Keratinocyte (primary cell): ENCODE measurements at regions not wholly inside any gene's neighbourhood (a gene's known extent, or its start where the extent isn't known, plus 50 kb on each side); places are given as distances from the start of the nearest gene placed in this dataset.
A peak's percentile ranks its signal among the peaks of the same experiment; 100 is the strongest.

Source experiments
- DNase-seq: peaks from one replicate; pipeline ENCODE4 v3.0.0-alpha.2; 2011; ENCODE audit warnings: low read depth, missing footprints, low spot score
- FAIRE-seq: peaks from 2 replicates; lab custom pipeline; 2011; peaks lifted over from hg19 to GRCh38; lab: Jason Lieb, UNC
- H2AFZ ChIP-seq: 2 replicates; pipeline ENCODE4 v1.6.0; 2012; ENCODE audit warnings: low read length, control low read depth, inconsistent platforms; ENCODE audit not compliant: control insufficient read depth
- H3K27ac ChIP-seq: 2 replicates; pipeline ENCODE4 v1.5.1; 2011; ENCODE audit warnings: low read length; ENCODE audit not compliant: control insufficient read depth, insufficient read depth
- H3K27me3 ChIP-seq: 3 replicates; pipeline ENCODE4 v1.6.0; 2011; ENCODE audit warnings: low read length; ENCODE audit not compliant: control insufficient read depth, insufficient read depth; ENCODE audit errors: extremely low read depth
- H3K36me3 ChIP-seq, 2 experiments: 2 replicates in 1 of 2; 3 replicates in 1 of 2; pipeline ENCODE4 v1.5.1; 2011; ENCODE audit warnings: low read length in 2 of 2, mild to moderate bottlenecking in 1 of 2; ENCODE audit not compliant: control insufficient read depth in 2 of 2, insufficient read depth in 2 of 2; ENCODE audit errors: extremely low read depth in 1 of 2
- H3K4me1 ChIP-seq: 3 replicates; pipeline ENCODE4 v1.5.1; 2011; ENCODE audit warnings: low read length; ENCODE audit not compliant: control insufficient read depth, insufficient read depth; ENCODE audit errors: extremely low read depth
- H3K4me2 ChIP-seq: 3 replicates; pipeline ENCODE4 v1.6.0; 2011; ENCODE audit warnings: low read depth, low read length; ENCODE audit not compliant: control insufficient read depth, insufficient read depth; ENCODE audit errors: extremely low read depth
- H3K4me3 ChIP-seq, 3 experiments: fragments of 200-600 bp in 1 of 3; sonication (generic) in 1 of 3; 2 replicates in 2 of 3; 3 replicates in 1 of 3; pipeline ENCODE4 v1.5.1; 2011 to 2016; ENCODE audit warnings: low read length in 3 of 3, mild to moderate bottlenecking in 3 of 3, control low read depth in 2 of 3, inconsistent platforms in 1 of 3, low read depth in 1 of 3, mixed read lengths in 1 of 3, mixed run types in 1 of 3, moderate library complexity in 1 of 3; ENCODE audit not compliant: control insufficient read depth in 2 of 3, insufficient read depth in 2 of 3; ENCODE audit errors: extremely low read depth in 1 of 3
- H3K79me2 ChIP-seq: 2 replicates; pipeline ENCODE4 v1.6.0; 2012; ENCODE audit warnings: low read length; ENCODE audit not compliant: control insufficient read depth, insufficient read depth
- H3K9ac ChIP-seq: 3 replicates; pipeline ENCODE4 v1.6.0; 2011; ENCODE audit warnings: low read length; ENCODE audit not compliant: control insufficient read depth, insufficient read depth; ENCODE audit errors: extremely low read depth
- H3K9me1 ChIP-seq: 3 replicates; pipeline ENCODE4 v1.6.0; 2011; ENCODE audit warnings: low read length; ENCODE audit not compliant: control insufficient read depth, insufficient read depth; ENCODE audit errors: extremely low read depth
- H3K9me3 ChIP-seq: 2 replicates; pipeline ENCODE4 v1.5.1; 2012; ENCODE audit warnings: low read depth, low read length; ENCODE audit not compliant: control insufficient read depth
- H4K20me1 ChIP-seq: 3 replicates; pipeline ENCODE4 v1.6.0; 2011; ENCODE audit warnings: low read length; ENCODE audit not compliant: control insufficient read depth, insufficient read depth; ENCODE audit errors: extremely low read depth
- EZH2 ChIP-seq: IDR thresholded peaks from one replicate; pipeline ENCODE4 v1.6.1; 2012; ENCODE audit warnings: inconsistent platforms, mild to moderate bottlenecking, low read length, moderate library complexity
- dilution Hi-C: fragments of 300-500 bp; cut with MboI; formaldehyde crosslinking; loops from one replicate; pipeline ENCODE4 v1.7.0; 2020; ENCODE audit warnings: low sequenced_read_pairs; ENCODE audit not compliant: extremely low pct_ligation_motif_present
- TF ChIP-seq, protein P1 (sequence below), 3 experiments: IDR thresholded peaks in 1 of 3; conservative IDR thresholded peaks in 1 of 3; optimal IDR thresholded peaks in 1 of 3; 2 replicates in 2 of 3; 3 replicates in 1 of 3; pipeline versions ENCODE3 to v1.5.1; 2011; ENCODE audit warnings: low read length in 3 of 3, mild to moderate bottlenecking in 3 of 3, moderate library complexity in 2 of 3, control low read depth in 1 of 3, inconsistent platforms in 1 of 3; ENCODE audit not compliant: insufficient read depth in 2 of 3; ENCODE audit errors: extremely low read depth in 1 of 3

- no peak overlapping the region for H3K4me2 ChIP-seq
- no peaks in the 10 kb centered on the region for H3K9me3 ChIP-seq
- no peak overlapping the region for H2AFZ ChIP-seq
- DNase-seq, result no peak
- H3K9ac ChIP-seq, result no peak overlapping the region
- H3K4me1 ChIP-seq, result peaks cover under 1% of the 10 kb centered on the region
- dilution Hi-C loops, result no loop called here
- H3K36me3 ChIP-seq, result no peaks in the 10 kb centered on the region
- H4K20me1 ChIP-seq, result no peaks in the 10 kb centered on the region
- no peak overlapping the region for H3K27ac ChIP-seq
- peak; percentile 20 for FAIRE-seq
- TF ChIP-seq, protein P1, sequence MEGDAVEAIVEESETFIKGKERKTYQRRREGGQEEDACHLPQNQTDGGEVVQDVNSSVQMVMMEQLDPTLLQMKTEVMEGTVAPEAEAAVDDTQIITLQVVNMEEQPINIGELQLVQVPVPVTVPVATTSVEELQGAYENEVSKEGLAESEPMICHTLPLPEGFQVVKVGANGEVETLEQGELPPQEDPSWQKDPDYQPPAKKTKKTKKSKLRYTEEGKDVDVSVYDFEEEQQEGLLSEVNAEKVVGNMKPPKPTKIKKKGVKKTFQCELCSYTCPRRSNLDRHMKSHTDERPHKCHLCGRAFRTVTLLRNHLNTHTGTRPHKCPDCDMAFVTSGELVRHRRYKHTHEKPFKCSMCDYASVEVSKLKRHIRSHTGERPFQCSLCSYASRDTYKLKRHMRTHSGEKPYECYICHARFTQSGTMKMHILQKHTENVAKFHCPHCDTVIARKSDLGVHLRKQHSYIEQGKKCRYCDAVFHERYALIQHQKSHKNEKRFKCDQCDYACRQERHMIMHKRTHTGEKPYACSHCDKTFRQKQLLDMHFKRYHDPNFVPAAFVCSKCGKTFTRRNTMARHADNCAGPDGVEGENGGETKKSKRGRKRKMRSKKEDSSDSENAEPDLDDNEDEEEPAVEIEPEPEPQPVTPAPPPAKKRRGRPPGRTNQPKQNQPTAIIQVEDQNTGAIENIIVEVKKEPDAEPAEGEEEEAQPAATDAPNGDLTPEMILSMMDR (optimal IDR thresholded peaks at IDR 0.05 in 1 of 3, IDR thresholded peaks at IDR 0.05 in 1 of 3, conservative IDR thresholded peaks at IDR 0.05 in 1 of 3; ENCODE audit: extremely low read depth in 1 of 3, insufficient read depth in 2 of 3, low read length in 3 of 3), result no peak
- no peak for TF ChIP-seq EZH2
- H3K9me1 ChIP-seq, result no peaks in the 10 kb centered on the region
- H3K79me2 ChIP-seq, result no peaks in the 10 kb centered on the region
- H3K27me3 ChIP-seq, result no peaks in the 10 kb centered on the region
- H3K4me3 ChIP-seq, result no peak overlapping the region
Measured at GRCh38 chr5:74401281-74401945, 239.1 kb downstream of the ENC1 start.

- no peak for DNase-seq
- FAIRE-seq, result no peak
Measured at GRCh38 chr5:74400067-74400466, 240.5 kb downstream of the ENC1 start.

More at GRCh38 chr5:74400067-74400466, 240.5 kb downstream of the ENC1 start:
- H3K27me3 ChIP-seq, result no peaks in the 10 kb centered on the region
- no peaks in the 10 kb centered on the region for H3K9me1 ChIP-seq
- H3K9ac ChIP-seq, result no peak overlapping the region
- no peak overlapping the region for H3K4me2 ChIP-seq
- no peaks in the 10 kb centered on the region for H3K9me3 ChIP-seq
- H3K4me1 ChIP-seq, result peaks cover 14% of the 10 kb centered on the region
- H3K36me3 ChIP-seq, result no peaks in the 10 kb centered on the region
- no peak overlapping the region for H3K27ac ChIP-seq
- dilution Hi-C loops, result no loop called here
- no peaks in the 10 kb centered on the region for H4K20me1 ChIP-seq
- H2AFZ ChIP-seq, result peak overlapping the region; percentile 70
- TF ChIP-seq, protein P1 (optimal IDR thresholded peaks at IDR 0.05 in 1 of 3, IDR thresholded peaks at IDR 0.05 in 1 of 3, conservative IDR thresholded peaks at IDR 0.05 in 1 of 3; ENCODE audit: extremely low read depth in 1 of 3, insufficient read depth in 2 of 3, low read length in 3 of 3), result no peak
- no peak for TF ChIP-seq EZH2
- H3K79me2 ChIP-seq, result no peaks in the 10 kb centered on the region
- no peak overlapping the region for H3K4me3 ChIP-seq
